Hematopoietic multipotent progenitor cell treated with erythropoietin and hydrocortisone succinate and interleukin-3 and kit ligand, for 8 days (in vitro differentiated cells): ENCODE measurements at regions not wholly inside any gene's neighbourhood (a gene's known extent, or its start where the extent isn't known, plus 50 kb on each side); places are given as distances from the start of the nearest gene placed in this dataset.

Experiments
- DNase-seq: peaks from one replicate; pipeline ENCODE4 v3.0.0-alpha.2; 2015

GRCh38 chr12:45674181-45674977 is 55.1 kb upstream of the ARID2 start:
- DNase-seq = no peak

DNA sequence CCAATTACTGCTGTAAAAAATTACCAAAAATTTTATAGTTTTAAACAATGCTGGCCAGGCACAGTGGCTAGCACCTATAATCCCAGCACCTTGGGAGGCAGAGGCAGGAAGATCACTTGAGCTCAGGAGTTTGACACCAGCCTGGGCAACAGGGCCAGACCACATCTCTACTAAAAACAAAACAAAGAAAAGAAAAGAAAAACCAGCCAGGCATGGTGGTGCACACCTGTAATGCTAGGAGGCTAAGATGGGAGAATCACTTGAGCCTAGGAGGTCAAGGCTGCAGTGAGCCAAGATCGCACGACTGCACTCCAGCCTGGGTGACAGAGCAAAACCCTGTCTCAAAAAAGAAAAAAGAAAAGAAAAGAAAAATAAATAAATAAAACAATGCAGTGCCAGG is 54.0 kb upstream of the ARID2 start:
- DNase-seq = no peak
